B cell (primary cell): ENCODE measurements at regions not wholly inside any gene's neighbourhood (a gene's known extent, or its start where the extent isn't known, plus 50 kb on each side); places are given as distances from the start of the nearest gene placed in this dataset.

Experiments
- ATAC-seq: fragments of 200-7000 bp; cut with Tn5 transposase; one replicate; pipeline ENCODE4 v1.10.0; 2021; ENCODE audit warnings: low read depth, mild to moderate bottlenecking, moderate number of reproducible peaks, moderate library complexity
- CTCF ChIA-PET: fragments of 350-600 bp; sonication (Branson Sonifier 250); formaldehyde crosslinking; loops from one replicate; lab custom pipeline; 2021; ENCODE audit warnings: antibody characterized with exemption, inconsistent platforms; lab: Charles Lee
- POLR2A ChIA-PET: fragments of 350-600 bp; sonication (Branson Sonifier 250); formaldehyde crosslinking; loops from one replicate; lab custom pipeline; 2021; ENCODE audit warnings: antibody characterized with exemption; lab: Charles Lee
- DNase-seq: peaks from one replicate; pipeline ENCODE4 v3.0.0; 2013
- H2AFZ ChIP-seq: 2 replicates; pipeline ENCODE4 v1.6.1; 2012; ENCODE audit warnings: mild to moderate bottlenecking, low read depth, low read length; ENCODE audit not compliant: insufficient read depth, poor library complexity, severe bottlenecking
- H3K27ac ChIP-seq, 2 donors: 1 replicate in 1 of 2; 2 replicates in 1 of 2; pipeline ENCODE4 v1.5.1; 2012 to 2013; ENCODE audit warnings: low read length in 2 of 2, mild to moderate bottlenecking in 2 of 2, moderate library complexity in 1 of 2
- H3K27me3 ChIP-seq, 4 experiments: fragments of 200-600 bp in 1 of 4; sonication (generic) in 1 of 4; replicated peaks in 1 of 4; 1 replicate in 2 of 4; 2 replicates in 2 of 4; pipeline versions ENCODE4 v1.6.1 to v1.7.0; 2013 to 2016; ENCODE audit warnings: low read length in 3 of 4, mild to moderate bottlenecking in 2 of 4, mixed read lengths in 1 of 4, moderate library complexity in 1 of 4; ENCODE audit not compliant: insufficient read depth in 4 of 4, control insufficient read depth in 3 of 4; ENCODE audit errors: control extremely low read depth in 1 of 4
- H3K36me3 ChIP-seq, 2 experiments: replicated peaks in 1 of 2; 1 replicate in 1 of 2; 2 replicates in 1 of 2; pipeline versions ENCODE4 v1.6.1 to v1.7.1; 2013; ENCODE audit warnings: low read length in 1 of 2; ENCODE audit not compliant: insufficient read depth in 2 of 2, control insufficient read depth in 1 of 2; ENCODE audit errors: control extremely low read depth in 1 of 2, extremely low read depth in 1 of 2
- H3K4me1 ChIP-seq, 2 donors: fragments of 200-600 bp in 1 of 2; sonication (generic) in 1 of 2; 1 replicate in 1 of 2; 2 replicates in 1 of 2; pipeline versions ENCODE4 v1.5.1 to v1.6.1; 2013 to 2017; ENCODE audit warnings: low read length in 2 of 2; ENCODE audit not compliant: control insufficient read depth in 2 of 2, insufficient read depth in 2 of 2
- H3K4me2 ChIP-seq: replicated peaks from 2 replicates; pipeline ENCODE3; 2012; ENCODE audit warnings: mild to moderate bottlenecking, low read depth, low read length; ENCODE audit not compliant: poor library complexity, severe bottlenecking
- H3K4me3 ChIP-seq, 5 experiments: fragments of 200-600 bp in 1 of 5; sonication (generic) in 1 of 5; 1 replicate in 3 of 5; 2 replicates in 2 of 5; pipeline versions ENCODE4 v1.5.1 to v1.7.0; 2011 to 2016; ENCODE audit warnings: low read length in 4 of 5, mild to moderate bottlenecking in 4 of 5, low read depth in 2 of 5, control low read depth in 1 of 5, moderate library complexity in 1 of 5; ENCODE audit not compliant: insufficient read depth in 1 of 5; ENCODE audit errors: control extremely low read depth in 1 of 5, extremely low read depth in 1 of 5
- H3K79me2 ChIP-seq: fragments of 200-600 bp; sonication (generic); one replicate; pipeline ENCODE4 v1.6.0; 2016; ENCODE audit warnings: low read length; ENCODE audit not compliant: control insufficient read depth, insufficient read depth
- H3K9ac ChIP-seq: fragments of 200-600 bp; sonication (generic); 2 replicates; pipeline ENCODE4 v1.6.1; 2017; ENCODE audit warnings: mild to moderate bottlenecking, low read length, moderate library complexity
- H3K9me3 ChIP-seq, 3 donors: one replicate each; pipeline versions ENCODE4 v1.6.1 to v1.7.1; 2013; ENCODE audit warnings: low read length in 2 of 3; ENCODE audit not compliant: control insufficient read depth in 2 of 3, insufficient read depth in 1 of 3; ENCODE audit errors: control extremely low read depth in 1 of 3
- H4K20me1 ChIP-seq: 2 replicates; pipeline ENCODE4 v1.6.0; 2012; ENCODE audit warnings: mild to moderate bottlenecking, low read length; ENCODE audit not compliant: insufficient read depth, control insufficient read depth, poor library complexity, severe bottlenecking
- H3K27ac Mint-ChIP-seq: one replicate; pipeline ENCODE4 v1.8.0; 2021; ENCODE audit warnings: mixed read lengths
- H3K27me3 Mint-ChIP-seq: one replicate; pipeline ENCODE4 v1.8.0; 2021; ENCODE audit warnings: mixed read lengths
- H3K4me1 Mint-ChIP-seq: one replicate; pipeline ENCODE4 v1.8.0; 2021; ENCODE audit warnings: mixed read lengths
- H3K4me3 Mint-ChIP-seq: one replicate; pipeline ENCODE4 v1.8.0; 2021; ENCODE audit warnings: mixed read lengths
- H3K9me3 Mint-ChIP-seq: one replicate; pipeline ENCODE4 v1.8.0; 2022; ENCODE audit warnings: mixed read lengths; ENCODE audit not compliant: insufficient read depth
- CTCF ChIP-seq: fragments of 200-600 bp; IDR thresholded peaks from one replicate; pipeline ENCODE4 v1.8.0; 2022; ENCODE audit warnings: antibody characterized with exemption, mild to moderate bottlenecking
- EZH2 ChIP-seq: IDR thresholded peaks from 2 replicates; pipeline ENCODE4 v1.6.1; 2012; ENCODE audit warnings: borderline replicate concordance, low read depth, mild to moderate bottlenecking, moderate library complexity, low read length; ENCODE audit not compliant: insufficient read depth, poor library complexity, severe bottlenecking
- WGBS: methylation state at CpG from one replicate; pipeline ENCODE4 v1.1.5; 2013; ENCODE audit warnings: missing lambda C conversion rate; ENCODE audit not compliant: insufficient coverage; 5-methylcytosine and 5-hydroxymethylcytosine counted together
- intact Hi-C: fragments of 100-400 bp; cut with micrococcal nuclease; formaldehyde crosslinking; loops from one replicate; pipeline ENCODE4 v1.10.0; 2022

DNA sequence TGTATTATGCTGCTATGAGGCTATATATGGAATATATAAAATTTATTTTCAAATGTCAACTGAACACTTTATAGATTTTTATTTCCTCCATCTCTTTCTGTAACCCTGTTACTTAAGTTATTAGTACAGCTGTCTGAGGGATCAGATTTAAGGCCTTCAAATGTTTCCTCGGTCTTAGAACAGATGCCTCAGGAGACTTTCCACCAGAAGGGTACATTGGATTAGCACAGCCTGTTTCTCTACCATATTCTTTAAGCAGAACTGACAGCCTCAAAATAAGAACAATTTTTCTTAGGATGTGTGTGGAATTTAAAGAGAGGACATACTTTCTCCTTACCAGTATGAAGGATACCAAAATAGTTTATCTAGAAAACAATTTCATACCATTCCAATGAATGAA, 53.0 kb upstream of the HGF start:
- H3K27ac ChIP-seq, result no peak overlapping the region
- no peak overlapping the region for H3K4me3 Mint-ChIP-seq
- no peak overlapping the region for H3K4me2 ChIP-seq
- ATAC-seq, result no peak
- no peaks in the 10 kb centered on the region for H3K9me3 ChIP-seq
- DNase-seq, result no peak
- TF ChIP-seq CTCF, result no peak
- no peak overlapping the region for H3K4me3 ChIP-seq
- intact Hi-C loops, result no loop called here
- no peak overlapping the region for H3K27ac Mint-ChIP-seq
- H2AFZ ChIP-seq, result no peak overlapping the region
- no peak overlapping the region for H3K9ac ChIP-seq
- no peaks in the 10 kb centered on the region for H3K4me1 Mint-ChIP-seq
- H3K79me2 ChIP-seq, result no peaks in the 10 kb centered on the region
- H3K27me3 Mint-ChIP-seq, result no peaks in the 10 kb centered on the region
- no peaks in the 10 kb centered on the region for H3K4me1 ChIP-seq
- H3K9me3 Mint-ChIP-seq, result no peaks in the 10 kb centered on the region
- POLR2A ChIA-PET, result no interaction called here
- WGBS, result no CpG with 5 or more reads among the region's 1 CpG
- H4K20me1 ChIP-seq, result no peaks in the 10 kb centered on the region
- no peaks in the 10 kb centered on the region for H3K27me3 ChIP-seq
- no peaks in the 10 kb centered on the region for H3K36me3 ChIP-seq
- CTCF ChIA-PET, result no interaction called here

GRCh38 chr7:81819861-81820260, 50.0 kb upstream of the HGF start:
- no CpG with 5 or more reads among the region's 1 CpG for WGBS
- H3K27me3 Mint-ChIP-seq, result no peaks in the 10 kb centered on the region
- Histone ChIP-seq H3K27ac (no peak overlapping the region), H3K4me3 (no peak overlapping the region), H3K9me3 (no peaks in the 10 kb centered on the region), H3K27me3 (no peaks in the 10 kb centered on the region), H3K79me2 (no peaks in the 10 kb centered on the region), H3K9ac (no peak overlapping the region), H3K36me3 (no peaks in the 10 kb centered on the region), H2AFZ (no peak overlapping the region), H3K4me1 (no peaks in the 10 kb centered on the region), H3K4me2 (no peak overlapping the region), H4K20me1 (no peaks in the 10 kb centered on the region)
- no peak for TF ChIP-seq EZH2
- TF ChIP-seq CTCF, result no peak
- intact Hi-C loops, result no loop called here
- H3K4me1 Mint-ChIP-seq, result no peaks in the 10 kb centered on the region
- POLR2A ChIA-PET, result no interaction called here
- CTCF ChIA-PET, result no interaction called here
- ATAC-seq (no peak), DNase-seq (no peak)
- H3K27ac Mint-ChIP-seq, result no peak overlapping the region
- H3K9me3 Mint-ChIP-seq, result no peaks in the 10 kb centered on the region
- H3K4me3 Mint-ChIP-seq, result no peak overlapping the region
